Medulla oblongata (tissue), 1 donor: ENCODE measurements at regions not wholly inside any gene's neighbourhood (a gene's known extent, or its start where the extent isn't known, plus 50 kb on each side); places are given as distances from the start of the nearest gene placed in this dataset.

ENCODE experiments used
- DNase-seq: peaks from one replicate; pipeline ENCODE4 v3.0.0-alpha.2; 2015; ENCODE audit errors: extremely low spot score

DNA sequence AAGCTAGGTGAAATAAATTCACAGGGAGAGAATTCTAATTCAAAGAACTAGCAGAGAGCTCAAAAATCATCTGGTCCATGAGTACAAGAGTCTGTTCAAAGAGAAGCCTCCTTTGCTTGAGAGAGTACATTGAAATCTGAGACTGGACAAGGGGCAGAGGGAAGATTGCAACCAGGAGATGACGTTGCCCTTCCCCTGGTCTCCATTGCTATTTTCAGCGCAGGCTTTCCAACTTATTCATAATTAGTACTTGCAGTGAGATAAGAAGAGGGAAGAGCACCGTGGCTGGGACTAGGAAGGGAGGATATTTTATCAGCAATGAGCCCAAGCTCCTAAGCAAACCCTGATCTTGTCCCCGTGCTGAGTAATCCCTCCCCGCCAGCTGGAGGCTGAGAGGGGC is 251.8 kb upstream of the RORA start:
- no peak for DNase-seq

DNA sequence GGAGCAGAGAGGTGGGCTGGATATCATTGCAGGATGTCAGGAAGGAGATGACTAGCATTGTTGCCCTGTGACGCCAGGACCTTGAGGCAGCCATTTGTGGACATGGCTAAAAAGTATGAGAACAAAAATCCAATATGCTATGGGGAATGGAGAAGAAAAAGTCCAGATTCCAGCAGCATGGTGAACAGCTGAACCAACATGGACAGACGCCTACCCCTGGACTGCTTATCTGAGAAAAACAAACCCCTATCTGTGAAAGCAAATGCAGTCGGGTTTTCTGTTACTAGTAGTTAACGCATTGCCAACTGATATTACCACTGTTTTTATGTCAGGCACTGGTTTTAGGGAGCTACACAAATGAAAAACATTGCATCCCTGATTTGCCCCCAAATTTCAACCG is 251.2 kb upstream of the RORA start:
- DNase-seq, result no peak

DNA sequence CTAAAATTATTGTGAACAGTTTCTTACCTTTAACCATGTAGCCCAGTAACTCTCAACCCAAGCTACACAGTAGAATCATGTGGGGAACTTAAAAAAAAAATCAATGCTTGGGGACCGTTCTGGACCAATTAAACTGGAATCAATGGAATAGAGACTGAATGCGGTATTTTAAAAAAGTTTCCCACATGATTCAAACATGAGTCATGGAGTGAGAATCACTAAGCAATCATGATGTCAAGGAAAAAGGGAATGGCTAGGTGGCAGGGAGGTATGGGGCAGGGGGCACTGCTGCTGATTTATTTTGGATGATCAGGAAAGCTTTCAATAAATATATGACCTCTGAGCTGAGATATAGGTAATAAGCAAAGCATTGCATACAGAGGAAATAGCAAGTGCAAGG is 250.5 kb upstream of the RORA start:
- DNase-seq, result no peak

DNA sequence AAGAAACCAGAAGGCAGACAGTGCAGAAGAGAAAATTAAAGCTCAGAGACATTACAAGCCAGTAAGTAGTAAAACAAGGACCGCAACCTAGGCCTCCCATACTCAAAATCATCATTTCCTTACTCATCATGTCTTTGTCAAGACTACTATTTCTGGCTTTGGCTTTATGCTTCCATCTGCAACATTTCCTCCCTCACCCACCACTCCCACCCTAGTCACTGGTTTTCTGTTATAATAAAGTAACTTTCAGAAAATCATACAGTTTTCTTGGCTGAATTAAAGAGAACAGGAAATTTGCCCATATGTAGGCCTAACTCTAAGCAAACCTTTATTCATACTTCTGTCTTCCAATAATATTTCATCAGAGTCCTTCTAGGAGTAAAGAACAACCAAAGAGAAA is 247.6 kb upstream of the RORA start:
- DNase-seq, result no peak

DNA sequence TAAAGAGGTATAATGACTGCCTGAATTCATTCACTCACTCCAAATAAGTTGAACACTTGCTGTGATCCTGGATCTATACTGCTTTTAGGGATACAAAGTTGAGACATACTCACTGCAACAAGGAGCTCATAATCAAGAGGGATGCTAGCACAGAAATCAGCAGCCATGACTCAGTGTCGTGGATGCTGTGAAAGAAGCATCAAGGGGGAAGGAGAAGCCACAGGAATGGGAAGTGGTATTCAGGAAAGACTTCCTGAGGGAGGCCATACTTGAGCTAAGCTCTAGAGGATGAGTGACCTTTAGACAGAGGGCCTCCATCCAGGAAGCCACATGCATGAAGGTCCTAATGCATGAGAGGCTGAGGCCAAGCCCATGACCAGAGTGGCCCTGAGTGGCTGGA is 245.7 kb upstream of the RORA start:
- no peak for DNase-seq

DNA sequence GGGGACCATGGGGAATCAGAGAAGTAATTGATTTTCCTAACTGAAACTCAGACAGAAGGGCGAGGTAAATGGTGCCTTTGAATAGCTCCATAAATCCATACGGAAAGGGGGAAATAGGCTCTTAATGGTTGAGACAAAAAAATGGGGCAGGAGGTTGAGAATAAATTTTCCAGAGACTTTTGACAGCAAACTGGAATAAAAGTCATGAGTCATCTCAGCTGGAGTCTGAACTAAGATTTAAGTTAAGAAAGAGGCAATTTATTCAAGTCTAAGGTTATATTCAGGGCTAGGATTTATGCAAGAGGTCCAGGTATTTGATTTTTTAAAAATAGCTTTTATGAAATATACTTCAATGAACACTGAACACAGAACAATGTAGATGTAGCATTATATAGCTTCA is 238.7 kb upstream of the RORA start:
- no peak for DNase-seq

DNA sequence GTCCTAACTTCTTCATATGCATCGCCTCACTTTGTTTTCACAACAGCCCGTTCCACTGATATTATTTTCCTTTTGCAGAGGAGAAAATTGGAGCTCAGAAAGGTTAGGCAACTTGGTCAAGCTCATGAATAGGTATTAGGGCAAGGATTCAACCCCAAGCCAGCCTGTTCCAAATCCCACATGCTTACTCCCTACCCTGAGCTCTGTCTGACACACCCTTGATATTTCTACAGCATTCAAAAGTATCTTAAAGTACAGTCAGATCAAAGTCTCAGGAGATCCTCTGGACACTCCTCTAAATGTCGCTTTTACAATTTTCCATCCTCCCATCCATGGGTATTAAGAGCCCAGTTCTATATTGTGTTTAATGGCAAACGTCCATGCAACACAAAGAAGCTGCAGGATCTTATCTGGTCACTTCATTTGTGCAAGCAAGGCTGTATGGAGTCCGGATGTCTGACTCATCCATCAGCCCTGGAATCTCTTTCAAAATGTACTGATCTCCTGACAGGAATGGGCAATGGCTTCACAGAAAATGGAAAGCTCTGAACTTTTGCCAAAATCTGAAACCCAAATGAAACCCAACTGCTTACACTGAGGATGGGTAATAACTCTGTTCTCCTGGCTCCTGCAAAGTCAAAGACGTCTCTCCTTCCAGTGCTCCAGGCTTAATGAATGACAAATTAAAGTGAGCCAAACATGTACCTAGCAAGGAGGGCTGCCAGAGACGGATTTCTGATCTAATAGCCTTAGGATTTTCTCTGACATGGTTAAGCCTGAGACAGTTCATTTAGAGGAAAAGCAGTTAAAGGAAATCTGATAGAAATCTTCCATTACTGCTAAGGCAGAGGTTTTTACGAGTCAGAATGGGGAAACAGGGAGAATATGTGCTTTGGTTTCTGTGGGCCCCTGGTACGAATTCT is 230.9 kb upstream of the RORA start:
- DNase-seq, result no peak

DNA sequence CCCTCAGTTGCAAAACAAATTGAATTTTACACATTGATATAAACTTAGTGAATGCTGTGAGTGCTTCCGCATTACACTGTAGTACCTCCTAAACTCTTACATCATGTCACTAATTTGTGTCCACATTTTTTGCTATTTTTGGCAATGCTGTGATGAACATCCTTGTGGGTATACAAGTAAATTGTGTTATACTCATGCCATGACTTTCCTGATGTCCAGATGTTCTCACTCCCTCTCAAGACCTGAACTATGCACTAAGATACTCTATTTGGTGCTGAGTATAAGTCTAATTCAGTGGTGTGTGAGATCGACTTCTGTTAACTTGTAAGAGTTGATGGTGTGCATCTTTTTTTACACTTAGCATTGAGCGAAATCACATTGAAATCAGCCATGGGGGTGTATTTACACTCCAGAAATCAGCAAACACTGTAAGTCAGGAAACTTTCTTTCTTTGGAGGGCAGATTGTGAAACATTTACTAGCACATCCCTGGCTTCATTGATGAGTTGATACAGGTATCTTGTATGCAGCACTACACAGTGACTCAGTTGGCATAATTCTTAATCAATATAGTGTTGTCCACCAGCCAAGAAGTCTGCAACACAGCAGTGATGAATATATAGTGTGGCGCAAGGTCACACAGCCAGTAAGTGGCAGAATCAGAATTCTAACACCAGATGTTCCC is 228.1 kb upstream of the RORA start:
- no peak for DNase-seq

DNA sequence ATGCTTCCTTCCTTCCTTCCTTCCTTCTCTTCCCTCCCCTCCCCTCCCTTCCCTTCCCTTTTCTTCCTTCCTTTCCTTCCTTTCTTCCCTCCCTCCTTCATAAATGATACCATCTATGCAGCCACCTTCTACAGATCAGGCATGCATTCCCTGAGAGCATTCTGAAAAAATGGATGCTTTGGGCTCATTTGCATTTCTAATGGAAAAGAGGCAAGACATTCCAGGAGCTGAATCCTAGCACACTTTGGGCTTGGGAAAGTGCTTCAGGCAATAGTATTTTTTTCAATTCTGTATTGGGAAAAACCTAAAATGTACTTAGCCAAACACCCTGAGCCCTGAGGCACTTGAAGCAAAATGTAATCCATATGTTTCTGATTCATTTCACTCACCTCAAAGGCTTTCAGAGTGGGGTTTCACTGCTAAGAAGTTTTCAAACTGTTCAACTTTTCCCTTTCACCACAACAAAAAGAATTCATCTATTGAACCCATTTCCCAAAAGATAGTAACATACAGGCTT is 220.1 kb upstream of the RORA start:
- DNase-seq, result no peak

DNA sequence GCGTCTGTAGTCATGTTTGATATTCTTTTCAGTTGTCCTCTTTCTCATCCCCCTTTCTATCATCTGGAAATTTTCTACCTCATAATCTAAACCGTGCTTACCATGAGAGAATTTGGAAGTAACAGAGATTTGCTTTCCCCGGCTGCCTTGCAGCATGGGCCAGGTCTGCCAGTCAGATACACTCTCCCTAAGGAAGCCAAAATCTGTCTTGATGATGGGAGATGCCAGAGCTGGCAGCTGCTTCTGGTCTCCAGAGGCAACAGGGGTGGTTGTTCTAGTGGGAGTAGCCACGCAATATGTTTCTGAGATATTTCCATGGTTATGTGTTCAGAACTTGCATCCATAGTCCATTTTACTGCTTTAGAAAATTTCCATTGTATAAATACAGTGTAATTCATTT is 218.9 kb upstream of the RORA start:
- DNase-seq, result no peak

DNA sequence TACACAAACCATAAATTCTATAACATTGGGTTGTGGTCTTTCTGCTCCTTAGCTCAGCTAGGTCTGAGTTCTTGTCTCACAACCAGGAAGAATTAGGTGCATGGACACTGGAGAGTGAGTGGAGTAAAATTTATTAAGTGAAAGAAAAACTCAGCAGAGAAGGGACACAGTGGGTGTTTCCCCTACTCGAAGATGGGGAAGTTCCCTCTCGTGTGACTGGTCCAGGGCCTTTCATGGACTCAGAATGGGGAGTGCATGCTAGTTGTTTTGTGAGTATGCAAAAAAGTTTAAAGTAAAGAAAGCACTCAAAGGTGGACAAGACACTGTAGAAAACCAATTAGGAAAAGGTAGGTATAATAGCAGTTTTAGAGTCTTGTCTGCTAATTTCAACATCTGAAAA is 215.5 kb upstream of the RORA start:
- no peak for DNase-seq

DNA sequence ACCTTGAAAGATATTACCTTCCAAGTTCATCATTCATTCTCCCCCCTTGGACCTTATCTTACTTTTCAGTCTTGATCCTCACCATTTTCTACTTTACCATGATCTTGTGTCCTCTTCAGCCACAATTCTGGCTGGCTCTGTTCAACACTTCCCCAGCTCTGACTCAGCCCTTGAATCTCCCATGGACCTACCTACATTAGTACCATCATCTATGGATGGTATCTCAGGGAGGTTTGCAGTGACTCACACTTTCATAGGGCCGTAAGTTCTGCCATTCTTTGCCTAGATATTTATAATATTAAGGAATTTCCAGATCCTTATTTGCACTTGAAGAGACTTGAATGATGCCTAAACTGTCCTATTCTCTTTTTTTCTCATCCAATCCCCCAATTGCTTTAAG is 213.7 kb upstream of the RORA start:
- no peak for DNase-seq

DNA sequence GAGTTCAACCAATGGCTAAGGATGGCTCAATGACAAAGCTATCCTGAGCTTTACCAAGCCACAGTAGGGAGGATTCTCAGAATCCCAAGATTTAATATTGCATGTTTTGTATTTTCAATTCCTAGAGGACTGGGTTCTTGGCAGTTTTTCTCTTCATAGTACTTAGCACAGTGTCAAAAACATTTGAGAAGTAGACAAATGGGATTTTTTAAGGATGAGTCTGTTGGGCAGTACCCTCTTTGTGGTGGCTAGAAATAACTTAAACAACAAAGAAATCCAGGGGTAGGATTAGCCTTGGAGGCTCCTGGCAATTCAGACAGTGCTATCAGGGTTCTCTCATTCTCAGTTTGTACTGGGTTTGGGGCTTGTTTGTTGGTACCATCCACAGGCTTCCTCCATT is 212.8 kb upstream of the RORA start:
- no peak for DNase-seq

DNA sequence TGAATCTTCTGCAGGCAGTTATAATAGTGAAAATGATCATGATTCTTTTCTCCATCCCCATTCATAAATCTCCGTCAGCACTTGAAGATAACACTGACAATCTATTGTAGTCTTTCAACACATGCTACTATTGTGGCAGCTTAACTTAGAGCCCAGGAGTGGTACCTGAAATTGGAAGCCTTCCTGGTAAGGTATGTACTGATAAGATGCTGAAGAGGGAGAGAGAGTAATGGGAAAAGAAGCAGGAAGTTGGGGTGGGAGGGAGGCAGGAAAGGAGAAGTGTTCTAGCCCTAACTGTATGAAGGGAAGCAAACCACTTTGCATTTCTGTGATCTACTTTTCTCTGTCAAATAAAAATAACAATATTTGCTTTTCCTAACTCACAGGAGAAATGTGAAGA is 197.4 kb upstream of the RORA start:
- no peak for DNase-seq

DNA sequence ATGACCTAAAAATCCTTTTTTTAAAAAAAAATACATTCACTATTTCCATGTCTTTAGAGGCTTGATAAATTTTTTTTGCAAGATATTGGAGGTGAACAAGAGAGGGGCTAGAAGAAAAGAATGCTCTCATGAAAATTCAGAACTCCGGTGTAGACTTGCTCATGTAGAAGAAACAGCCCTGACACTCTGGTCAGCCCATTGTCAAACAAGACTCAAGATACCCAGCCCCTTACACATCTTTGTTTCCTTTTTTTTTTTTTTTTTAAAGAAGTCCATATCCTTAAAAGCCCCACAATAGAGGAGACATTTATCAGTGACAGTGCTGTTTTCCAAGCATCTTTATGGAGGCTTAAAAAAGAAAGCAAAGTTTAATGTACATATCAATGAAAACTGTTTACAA is 196.8 kb upstream of the RORA start:
- no peak for DNase-seq

DNA sequence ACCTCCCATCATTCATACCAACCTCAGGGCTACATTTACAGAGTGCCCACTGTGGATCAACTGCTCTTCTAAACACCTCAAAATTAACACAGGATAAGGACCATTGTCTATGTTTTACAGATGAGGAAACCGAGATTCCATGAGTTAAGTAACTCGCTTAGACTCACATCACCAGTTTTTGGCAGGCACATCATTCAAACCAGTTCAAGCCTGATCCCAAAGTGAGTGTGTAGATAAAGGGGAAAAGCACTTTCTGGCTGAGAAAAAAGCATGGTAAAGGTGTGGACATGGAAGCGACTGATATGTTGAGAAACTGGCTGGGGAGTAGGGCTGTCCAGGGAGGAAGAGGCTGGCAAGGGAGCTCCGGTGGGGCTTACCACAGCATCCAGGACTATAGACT is 193.7 kb upstream of the RORA start:
- DNase-seq, result no peak

DNA sequence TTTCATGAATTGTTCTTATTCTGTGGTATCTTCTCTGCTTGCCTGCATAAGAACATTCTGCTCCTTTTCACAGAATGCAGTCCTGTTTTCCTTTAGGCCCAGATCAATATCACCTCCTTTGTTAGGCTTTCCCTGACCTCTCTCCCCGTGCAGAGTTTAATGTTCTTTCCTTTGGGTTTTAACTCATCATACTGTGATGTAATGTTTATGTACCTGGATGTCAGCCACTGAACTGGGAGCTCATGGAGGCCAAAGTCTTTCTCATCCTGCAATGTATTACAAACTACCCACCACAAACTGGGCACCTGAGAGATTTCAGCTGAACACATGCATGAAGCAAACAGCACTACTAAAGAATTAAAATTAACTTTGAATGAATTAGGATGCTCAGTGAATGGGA is 192.8 kb upstream of the RORA start:
- DNase-seq, result no peak

DNA sequence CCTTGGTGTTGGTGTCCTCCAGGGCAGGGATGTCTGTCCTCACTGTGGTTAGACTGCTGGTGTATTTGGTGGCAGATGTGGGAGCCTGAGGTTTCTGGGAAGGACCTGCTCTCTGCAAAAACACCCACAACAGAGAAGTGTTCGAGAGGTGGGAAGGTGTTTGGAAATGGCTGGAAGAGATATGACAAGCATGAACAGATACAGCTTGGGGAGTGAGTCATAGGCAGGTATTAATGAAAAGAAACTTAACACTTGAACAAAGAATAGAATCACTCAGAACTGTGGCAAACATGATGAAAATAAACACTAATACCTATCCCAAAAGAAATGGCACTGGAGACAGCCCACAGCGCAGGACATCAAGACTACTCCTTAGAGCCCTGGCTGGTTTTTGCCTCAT is 192.4 kb upstream of the RORA start:
- no peak for DNase-seq

DNA sequence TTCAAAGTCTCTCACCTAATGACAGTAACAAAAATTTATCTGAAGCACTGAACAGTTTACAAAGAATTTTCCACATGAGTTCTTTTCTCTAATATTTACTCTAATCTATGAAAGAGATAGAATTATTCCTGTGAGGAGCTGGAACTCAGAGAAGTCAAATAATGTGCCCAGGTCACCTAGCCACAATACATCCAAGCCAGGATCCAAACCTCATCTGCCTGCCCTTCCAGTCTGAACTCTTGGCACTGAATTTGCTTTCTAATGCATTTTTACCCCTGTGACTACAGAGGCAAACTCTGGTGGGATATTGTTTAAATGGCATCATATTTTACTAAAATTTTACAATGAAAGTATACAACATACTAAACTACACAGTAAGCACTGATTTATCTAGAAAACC is 191.4 kb upstream of the RORA start:
- no peak for DNase-seq

DNA sequence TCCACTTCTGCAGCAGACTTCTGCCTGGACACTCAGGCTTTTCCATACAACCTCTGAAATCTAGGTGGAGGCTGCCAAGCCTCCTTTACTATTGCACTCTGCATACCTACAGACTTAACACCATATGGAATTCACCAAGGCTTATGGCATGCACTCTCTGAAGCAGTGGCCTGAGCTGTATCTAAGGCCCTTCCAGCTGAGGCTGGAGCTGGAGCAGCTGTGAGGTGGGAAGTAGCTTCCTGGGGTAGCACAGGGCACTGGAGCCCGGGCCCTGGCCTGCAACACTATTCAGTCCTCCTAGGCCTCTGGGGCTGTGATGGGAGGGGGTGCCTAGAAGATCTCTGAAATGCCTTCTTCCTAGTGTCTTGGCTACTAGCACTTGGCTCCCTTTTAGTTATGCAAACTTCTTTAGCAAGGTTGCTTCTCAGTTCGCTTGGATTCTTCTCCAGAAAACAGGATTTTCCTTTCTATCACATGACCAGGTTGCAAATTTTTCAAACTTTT is 186.6 kb upstream of the RORA start:
- no peak for DNase-seq

DNA sequence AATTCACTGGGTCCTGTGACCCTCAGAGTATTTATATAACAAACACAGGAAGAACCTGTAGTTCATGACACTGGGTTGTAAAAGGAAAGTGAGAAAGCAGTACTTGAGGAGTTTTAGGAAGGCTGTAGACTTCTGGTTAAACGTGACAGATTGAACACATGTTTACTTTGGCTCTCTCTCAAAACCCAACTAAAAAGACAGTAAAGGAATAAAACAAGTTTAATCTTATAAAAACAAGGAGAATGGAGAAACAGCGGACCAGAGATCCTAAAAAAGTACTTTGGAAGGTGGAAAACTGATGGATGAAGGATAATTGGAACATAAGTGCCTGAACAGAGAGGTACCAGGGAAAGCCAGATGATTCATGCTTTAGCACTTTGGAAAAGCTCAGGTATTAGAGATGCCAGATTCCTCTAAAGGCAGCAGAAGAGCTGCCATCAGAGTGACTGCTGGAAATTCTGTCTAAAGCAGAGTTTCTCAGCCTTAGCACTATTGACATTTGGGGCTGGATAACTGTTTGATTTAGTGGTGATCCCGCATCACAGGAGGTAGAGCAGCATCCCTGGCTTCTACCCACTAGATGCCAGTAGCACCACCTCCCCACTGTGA is 182.9 kb upstream of the RORA start:
- no peak for DNase-seq

DNA sequence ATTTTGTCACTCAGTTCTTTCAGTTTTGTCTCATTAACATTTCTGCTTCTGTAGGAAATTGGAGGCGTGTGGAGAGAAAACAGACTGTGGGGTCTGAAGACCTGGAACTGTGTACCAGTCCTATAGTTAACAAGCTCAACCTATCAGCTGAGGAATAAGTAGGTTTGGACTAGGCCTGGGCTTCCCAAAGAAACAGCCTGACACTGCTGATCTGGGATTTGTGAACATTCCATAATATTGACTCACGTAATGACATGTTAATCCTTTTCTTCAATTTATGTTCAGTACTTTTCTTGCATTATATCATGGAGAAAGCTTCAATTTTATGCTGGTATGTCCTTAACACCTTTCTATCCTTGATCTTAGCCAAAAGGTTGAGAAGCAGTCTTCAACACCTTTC is 181.6 kb upstream of the RORA start:
- no peak for DNase-seq

DNA sequence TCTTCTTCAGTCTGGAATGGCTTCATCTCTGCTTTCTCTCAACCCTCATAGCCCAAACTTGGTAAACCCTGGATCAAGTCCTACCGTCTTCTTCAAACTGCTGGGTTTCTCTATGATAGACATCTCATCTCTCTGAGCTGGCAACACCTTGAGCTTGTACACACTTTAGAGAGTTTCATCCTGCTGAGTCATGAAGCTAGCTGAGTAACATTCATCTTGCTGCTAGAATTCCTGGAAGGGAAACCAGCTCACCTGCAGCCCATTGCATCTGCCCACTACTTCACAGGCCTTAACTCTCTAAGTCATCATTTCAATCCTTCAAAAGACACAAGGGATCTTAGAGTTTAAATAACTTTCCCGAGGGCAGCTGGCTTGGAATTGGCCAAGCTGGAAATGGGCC is 175.5 kb upstream of the RORA start:
- DNase-seq, result no peak
